Kidney epithelial cell (primary cell): ENCODE measurements at regions not wholly inside any gene's neighbourhood (a gene's known extent, or its start where the extent isn't known, plus 50 kb on each side); places are given as distances from the start of the nearest gene placed in this dataset.

ENCODE experiments used
- DNase-seq: peaks from one replicate; pipeline ENCODE4 v3.0.0-alpha.2; 2010; ENCODE audit warnings: low read depth
- H3K27me3 ChIP-seq: 2 replicates; pipeline ENCODE4 v1.6.0; 2011; ENCODE audit warnings: low read length; ENCODE audit not compliant: control insufficient read depth, insufficient read depth
- H3K36me3 ChIP-seq: 2 replicates; pipeline ENCODE4 v1.5.1; 2011; ENCODE audit warnings: low read length; ENCODE audit not compliant: control insufficient read depth, insufficient read depth
- H3K4me3 ChIP-seq: 2 replicates; pipeline ENCODE4 v1.5.1; 2011; ENCODE audit warnings: low read depth, mild to moderate bottlenecking, control low read depth, low read length
- CTCF ChIP-seq: IDR thresholded peaks from 2 replicates; pipeline ENCODE4 v1.5.1; 2011; ENCODE audit warnings: mild to moderate bottlenecking, moderate library complexity, low read length, control low read depth, inconsistent platforms; ENCODE audit not compliant: insufficient read depth, poor library complexity, severe bottlenecking

DNA sequence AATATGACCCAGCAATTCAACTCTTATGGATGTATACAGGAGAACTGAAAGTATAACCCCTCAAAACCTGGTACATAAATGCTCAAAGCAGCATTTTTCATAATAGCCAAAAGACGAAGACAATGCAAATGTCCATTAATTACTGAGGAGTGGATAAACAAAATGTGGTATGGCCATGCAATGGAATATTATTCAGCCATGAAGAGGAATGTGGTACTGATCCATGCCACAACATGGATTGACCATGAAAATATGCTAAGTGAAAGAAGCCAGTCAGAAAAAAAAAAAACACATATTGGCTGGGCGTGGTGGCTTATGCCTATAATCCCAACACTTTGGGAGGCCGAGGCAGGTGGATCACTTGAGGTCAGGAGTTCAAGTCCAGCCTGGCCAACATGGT, 74.5 kb upstream of the PLS3 start:
- Histone ChIP-seq H3K27me3 (no peaks in the 10 kb centered on the region), H3K4me3 (no peak overlapping the region), H3K36me3 (no peaks in the 10 kb centered on the region)
- no peak for TF ChIP-seq CTCF
- DNase-seq = no peak

- Histone ChIP-seq H3K27me3 (no peaks in the 10 kb centered on the region), H3K36me3 (no peaks in the 10 kb centered on the region), H3K4me3 (no peak overlapping the region)
- no peak for TF ChIP-seq CTCF
- no peak for DNase-seq
These were observed 73.4 kb upstream of the PLS3 start for GRCh38 chrX:115487608-115488007.

- H3K4me3 ChIP-seq = no peak overlapping the region
These were observed 70.2 kb upstream of the PLS3 start for GRCh38 chrX:115490814-115491213.

DNA sequence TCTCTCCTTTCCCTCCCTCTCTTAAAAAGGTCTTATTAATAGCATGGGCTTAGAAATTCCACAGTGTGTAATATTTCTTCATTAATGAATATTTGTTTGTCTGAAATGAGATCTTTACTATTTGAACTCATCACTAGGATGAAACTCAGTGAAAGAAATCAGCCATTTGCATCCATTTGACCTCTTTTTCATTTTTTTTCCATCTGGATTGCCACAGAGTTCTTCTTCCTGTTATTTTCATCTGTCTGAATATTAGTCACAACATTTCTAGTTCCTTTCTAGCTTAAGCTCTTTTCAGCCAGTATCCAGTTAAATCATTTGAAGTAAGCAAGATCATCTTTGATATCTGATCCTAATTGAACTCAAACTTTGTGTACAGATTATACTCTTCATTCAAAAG, 69.2 kb upstream of the PLS3 start:
- Histone ChIP-seq H3K4me3 (no peak overlapping the region), H3K36me3 (no peaks in the 10 kb centered on the region), H3K27me3 (peaks cover 2% of the 10 kb centered on the region)
- DNase-seq = no peak
- no peak for TF ChIP-seq CTCF

More at GRCh38 chrX:115490814-115491213, 70.2 kb upstream of the PLS3 start:
- TF ChIP-seq CTCF = no peak
- peaks cover 2% of the 10 kb centered on the region for H3K27me3 ChIP-seq
- no peaks in the 10 kb centered on the region for H3K36me3 ChIP-seq
- no peak for DNase-seq

- Histone ChIP-seq H3K36me3 (no peaks in the 10 kb centered on the region), H3K27me3 (peaks cover 2% of the 10 kb centered on the region), H3K4me3 (no peak overlapping the region)
- no peak for TF ChIP-seq CTCF
- DNase-seq = no peak
These were observed 68.0 kb upstream of the PLS3 start for GRCh38 chrX:115493015-115493414.

- no peaks in the 10 kb centered on the region for H3K36me3 ChIP-seq
- no peak overlapping the region for H3K4me3 ChIP-seq
- TF ChIP-seq CTCF = no peak
- no peak for DNase-seq
- H3K27me3 ChIP-seq = peaks cover 2% of the 10 kb centered on the region
These were observed 66.8 kb upstream of the PLS3 start for GRCh38 chrX:115494161-115494560.
